ENCODE measurements at regions not wholly inside any gene's neighbourhood (a gene's known extent, or its start where the extent isn't known, plus 50 kb on each side); places are given as distances from the start of the nearest gene placed in this dataset.

DNA sequence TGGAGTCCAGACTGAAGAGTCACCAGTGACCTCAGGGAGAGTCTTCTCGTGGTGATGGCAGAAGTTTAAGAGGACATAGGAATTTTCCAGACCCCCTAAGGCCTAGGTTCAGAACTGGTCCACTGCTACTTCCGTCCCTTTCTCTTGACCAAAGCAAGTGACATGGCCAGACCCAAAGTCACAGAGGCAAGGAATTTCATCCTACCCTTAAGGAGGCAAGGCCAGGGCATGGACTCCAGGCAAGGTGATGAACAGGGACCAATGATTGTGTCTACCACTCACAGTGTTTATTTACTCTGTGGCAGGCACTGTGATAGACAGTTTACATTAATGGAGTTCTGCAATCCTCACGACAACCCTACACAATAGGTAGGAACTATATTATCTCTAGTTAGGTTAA is 265.1 kb downstream of the GLI2 start:
- DNase-seq, result no peak

DNA sequence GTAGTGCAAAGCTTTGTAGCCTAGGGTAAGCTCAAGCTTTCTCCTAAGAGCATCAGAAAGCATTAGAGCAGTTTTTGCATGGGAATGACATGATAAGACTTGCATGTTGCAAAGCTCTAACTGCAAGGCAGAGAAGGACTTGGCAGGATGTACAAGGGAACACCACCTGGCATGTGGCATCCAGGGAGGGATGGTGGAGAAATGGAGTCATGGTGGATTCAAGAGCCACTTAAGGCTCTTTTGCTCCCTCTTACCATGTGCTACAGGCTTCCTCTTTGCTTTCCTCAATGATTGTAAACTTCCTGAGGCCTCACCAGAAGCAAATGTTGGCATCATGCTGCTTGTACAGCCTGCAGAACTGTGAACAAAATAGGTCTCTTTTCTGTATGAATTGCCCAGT is 266.0 kb downstream of the GLI2 start:
- DNase-seq, result no peak

DNA sequence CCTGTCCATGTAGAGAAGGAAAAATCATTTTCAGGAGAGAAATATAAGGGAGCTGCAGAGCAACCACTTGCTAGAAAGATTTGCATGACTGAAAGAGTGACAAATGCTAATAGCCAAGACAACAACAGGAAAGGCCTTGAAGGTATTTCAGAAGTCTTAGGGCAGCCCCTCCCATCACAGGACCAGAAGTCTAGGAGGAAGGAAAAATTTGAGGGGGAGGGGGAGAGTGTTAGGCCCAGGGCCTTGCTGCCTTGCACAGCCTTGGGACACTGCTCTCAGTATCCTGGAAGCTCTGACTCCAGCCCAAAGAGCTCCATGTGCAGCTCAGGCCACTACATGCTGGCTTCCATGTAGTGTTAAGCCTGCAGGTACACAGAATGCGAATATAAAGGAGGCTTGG is 266.9 kb downstream of the GLI2 start:
- DNase-seq, result no peak

DNA sequence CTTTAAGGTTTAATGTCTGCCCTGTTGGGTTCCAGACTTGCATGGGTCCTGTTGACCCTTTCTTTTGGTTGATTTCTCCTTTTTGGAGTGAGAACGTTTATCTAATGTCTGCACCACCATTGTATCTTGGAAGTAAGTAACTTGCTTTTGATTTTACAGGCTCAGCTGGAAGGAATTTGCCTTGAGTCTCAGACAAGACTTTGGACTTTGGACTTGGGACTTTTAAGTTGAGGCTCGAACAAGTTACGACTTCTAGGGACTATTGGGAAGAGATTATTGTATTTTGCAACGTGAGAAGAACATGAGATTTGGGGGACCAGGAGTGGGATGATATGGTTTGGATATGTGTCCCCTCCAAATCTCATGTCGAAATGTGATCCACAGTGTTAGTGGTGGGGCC is 267.7 kb downstream of the GLI2 start:
- no peak for DNase-seq

GRCh38 chr2:121004359-121004758 is 268.7 kb downstream of the GLI2 start:
- DNase-seq, result no peak

- DNase-seq, result no peak
Measured at GRCh38 chr2:121004950-121005349, 269.3 kb downstream of the GLI2 start.

DNA sequence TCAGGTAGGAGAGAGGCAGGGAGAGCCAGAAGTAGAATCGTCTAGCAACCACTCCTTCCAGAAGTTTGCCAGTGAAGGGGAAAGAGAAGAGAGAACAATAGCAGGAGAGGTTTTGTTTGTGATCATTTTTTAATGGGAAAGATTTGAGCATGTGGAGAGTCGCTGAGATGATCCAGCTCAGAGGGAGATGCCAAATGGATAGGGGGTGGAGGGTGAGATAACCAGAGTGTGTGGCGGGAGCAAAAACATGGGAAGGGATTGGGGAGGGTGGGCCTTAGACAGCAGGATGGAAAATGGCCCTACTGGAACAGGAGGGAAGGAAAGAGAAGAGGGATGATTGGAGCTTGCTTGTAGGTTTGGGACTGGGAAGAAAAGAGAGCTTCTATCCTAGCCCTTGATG is 269.8 kb downstream of the GLI2 start:
- no peak for DNase-seq

- DNase-seq, result no peak
Measured at GRCh38 chr2:121006743-121007489, 271.2 kb downstream of the GLI2 start.

- no peak for DNase-seq
Measured at GRCh38 chr2:121007490-121007853, 271.8 kb downstream of the GLI2 start.

DNA sequence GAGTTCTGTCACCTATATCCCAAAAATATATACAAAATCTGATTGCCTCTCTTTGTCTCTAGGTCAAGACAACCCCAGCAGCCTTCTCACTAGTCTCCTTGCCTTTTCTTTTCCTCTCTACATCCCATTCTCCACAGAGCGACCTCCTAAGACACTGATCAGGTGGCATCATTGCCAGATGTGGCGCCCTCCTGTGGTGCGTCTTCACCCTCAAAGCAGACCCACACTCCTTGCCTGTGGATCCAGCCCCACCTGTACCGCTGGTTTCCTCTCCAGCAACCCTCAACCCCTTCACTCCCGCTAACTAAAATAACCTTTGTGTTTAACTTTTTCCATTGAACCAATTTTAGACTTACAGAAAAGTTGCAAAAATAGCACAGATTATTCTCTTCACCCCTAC is 273.3 kb downstream of the GLI2 start:
- DNase-seq, result no peak

DNA sequence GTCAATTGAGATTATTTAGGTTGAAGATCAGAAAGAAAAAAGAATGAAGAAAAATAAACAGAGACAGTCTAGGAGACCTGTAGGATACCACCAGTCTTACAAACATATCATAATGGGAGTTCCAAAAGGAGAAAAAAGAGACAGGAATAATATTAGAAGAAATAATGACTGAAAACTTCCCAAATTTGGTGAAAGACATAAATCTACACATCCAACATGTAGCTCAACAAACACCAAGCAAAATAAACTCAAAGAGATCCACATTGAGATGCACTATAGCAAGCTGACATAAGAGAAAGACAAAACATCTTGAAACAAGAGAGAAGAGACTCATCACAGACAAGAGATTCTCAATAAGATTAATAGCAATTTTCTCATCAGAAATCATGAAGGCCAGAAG is 274.0 kb downstream of the TFCP2L1 start:
- DNase-seq, result no peak

DNA sequence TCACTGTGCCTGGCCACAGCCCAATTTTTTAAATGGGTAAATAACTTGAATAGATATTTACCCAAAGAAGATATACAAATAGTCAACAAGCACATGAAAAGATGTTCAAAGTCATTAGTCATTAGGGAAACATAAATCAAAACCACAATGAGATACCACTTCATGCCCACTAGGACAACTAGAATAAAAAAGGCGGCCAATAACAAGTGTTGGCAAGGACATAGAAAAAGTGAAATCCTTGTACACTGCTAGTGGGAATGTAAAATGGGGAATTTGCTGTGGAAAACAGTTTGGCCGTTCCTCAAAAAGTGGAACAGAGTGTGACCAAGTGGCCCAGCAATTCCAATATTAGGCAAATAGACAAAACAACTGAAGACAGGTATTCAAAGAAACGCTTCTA is 270.1 kb downstream of the TFCP2L1 start:
- no peak for DNase-seq

DNA sequence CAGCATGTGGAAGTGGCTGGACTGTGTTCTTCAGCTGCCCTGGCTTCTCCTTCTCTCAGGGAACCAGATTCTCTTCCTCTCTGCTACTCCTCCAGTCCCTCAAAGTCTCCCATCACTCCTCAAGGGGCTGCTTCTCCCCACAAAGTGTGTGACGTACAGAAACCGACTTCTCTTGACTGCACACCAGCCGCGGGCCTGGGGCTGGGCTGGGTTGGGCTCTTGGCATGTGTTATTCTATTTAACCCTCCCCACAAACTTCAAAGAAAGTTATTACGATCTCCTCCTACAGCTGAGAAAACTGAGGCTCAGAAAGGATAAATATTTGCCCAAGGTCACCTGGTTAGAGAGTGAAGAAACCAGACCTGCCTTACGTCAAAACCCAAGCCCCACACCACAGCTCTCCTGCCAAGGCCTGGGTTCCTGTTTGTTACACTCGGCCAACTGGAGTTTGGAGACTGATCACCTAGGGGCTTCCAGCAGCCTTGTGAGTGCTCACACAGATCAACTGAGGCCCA is 269.0 kb downstream of the TFCP2L1 start:
- no peak for DNase-seq

DNA sequence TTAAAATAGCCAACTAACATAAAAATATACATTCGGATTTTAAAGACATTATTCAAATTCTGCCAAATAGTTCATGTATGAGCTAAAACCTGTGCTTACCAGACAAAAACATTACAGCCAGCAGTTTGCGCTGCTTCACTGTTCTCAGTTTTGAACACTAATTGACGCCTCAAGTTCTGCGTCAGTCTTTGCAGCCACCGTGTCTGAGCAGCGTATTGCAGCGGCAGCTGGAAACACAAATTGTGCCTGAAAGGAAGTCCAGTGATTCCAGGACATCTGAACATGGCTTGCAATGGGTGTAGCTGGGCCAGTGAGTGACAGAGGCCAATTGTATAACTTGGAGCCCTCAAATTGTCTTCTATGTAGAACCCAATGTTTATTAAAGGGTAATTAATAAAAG is 267.6 kb downstream of the TFCP2L1 start:
- no peak for DNase-seq

DNA sequence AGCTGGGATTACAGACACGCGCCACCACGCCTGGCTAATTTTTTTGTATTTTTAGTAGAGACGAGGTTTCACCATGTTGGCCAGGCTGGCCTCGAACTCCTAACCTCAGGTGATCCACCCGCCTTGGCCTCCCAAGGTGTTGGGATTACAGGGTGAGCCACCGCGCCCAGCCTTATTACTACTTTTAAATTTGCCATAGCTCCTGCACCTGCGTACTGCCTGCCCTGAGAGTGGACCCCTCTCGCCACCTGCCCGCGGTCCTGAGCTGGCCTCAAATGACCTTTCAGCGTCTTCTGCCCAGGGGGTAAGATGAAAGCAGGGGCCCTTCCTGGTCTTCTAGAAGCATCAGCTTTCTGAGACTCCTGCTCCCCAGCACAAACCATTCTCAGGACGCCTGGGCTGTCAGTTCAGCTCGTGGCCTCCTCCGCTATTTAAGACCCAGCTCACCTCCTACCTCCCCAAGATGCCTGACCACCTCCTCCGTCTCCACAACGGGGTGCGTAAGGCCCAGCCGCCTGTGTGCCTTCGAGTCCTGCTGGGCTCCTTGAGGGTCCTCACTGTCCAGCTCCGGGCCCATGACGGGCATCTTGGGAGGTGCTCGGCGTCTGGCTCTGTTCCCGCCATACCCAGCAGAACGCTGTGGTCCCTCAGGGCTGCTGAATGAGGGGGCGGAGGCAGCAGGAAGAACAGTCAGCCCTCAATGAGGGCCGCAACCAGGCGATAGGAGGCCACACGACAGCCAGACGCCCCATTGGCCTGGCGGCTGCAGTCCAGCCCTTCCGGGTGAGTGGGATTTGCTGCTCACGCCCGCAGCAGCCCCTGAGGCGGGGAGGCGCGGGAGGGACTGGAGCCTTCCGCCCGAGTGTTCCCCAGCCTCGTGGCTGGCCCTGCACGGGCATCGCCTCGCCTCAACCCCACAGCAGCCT is 266.6 kb downstream of the TFCP2L1 start:
- no peak for DNase-seq

DNA sequence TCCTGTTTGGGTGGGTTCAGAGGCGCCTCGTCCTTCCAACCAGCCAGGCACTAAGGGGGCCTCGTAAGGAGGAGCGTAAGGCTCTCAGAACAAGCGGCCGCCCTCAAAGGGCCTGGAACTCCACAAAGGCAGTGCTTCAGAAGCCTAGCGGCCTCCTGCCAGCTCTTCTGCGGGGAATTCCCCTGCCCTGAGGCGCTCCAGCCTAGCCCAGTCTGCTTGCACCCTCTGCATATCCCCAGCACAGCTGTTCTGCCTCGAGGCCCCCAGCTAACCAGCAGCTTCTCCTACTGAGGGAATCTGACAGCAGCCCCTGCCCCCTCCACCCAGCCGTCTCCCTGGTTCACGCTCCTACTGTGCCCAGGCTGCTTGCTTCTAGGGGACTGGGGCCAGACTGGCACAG is 265.9 kb downstream of the TFCP2L1 start:
- DNase-seq, result no peak

DNA sequence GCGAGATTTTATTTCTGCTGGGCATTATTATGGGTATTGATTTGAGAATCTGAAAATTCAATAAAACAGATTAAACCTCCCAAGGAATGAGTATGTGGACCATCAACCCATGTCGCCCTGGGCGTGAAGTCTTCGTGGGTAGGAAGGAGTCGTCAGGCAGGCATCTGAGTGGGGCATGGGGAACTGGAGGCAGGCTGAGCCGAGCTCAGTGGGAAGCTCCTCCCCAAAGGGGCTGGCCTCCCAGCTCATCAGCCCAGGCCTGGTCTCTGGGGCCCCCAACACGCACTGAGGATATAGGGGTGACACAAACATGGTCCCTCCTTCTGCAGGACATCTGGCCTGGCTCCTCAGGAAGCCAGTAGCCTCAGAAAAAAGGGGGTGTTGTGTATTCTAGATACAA is 265.2 kb downstream of the TFCP2L1 start:
- no peak for DNase-seq

DNA sequence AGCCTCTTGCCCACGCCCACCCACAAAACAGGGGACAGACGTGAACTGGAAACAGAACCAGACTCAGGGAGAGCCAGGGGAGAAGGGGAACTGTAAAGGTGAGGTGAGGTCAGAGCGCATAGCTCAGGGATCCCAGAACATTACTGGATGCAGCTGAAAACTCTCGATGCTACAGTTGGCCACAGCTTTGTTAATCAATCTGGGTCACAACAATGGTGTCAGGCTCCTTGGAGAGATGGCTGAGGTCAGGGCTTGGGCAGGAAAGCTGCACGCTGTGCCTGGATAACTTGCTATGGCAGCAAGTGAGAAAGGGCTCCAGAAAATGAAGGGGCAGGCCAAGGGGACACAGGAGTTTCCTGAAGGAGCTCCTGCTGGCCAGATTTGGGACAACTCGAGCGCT is 263.3 kb downstream of the TFCP2L1 start:
- no peak for DNase-seq

- no peak for DNase-seq
Measured at GRCh38 chr2:121028577-121028976, 256.4 kb downstream of the TFCP2L1 start.

- DNase-seq, result no peak
Measured at GRCh38 chr2:121030523-121030922, 254.5 kb downstream of the TFCP2L1 start.

DNA sequence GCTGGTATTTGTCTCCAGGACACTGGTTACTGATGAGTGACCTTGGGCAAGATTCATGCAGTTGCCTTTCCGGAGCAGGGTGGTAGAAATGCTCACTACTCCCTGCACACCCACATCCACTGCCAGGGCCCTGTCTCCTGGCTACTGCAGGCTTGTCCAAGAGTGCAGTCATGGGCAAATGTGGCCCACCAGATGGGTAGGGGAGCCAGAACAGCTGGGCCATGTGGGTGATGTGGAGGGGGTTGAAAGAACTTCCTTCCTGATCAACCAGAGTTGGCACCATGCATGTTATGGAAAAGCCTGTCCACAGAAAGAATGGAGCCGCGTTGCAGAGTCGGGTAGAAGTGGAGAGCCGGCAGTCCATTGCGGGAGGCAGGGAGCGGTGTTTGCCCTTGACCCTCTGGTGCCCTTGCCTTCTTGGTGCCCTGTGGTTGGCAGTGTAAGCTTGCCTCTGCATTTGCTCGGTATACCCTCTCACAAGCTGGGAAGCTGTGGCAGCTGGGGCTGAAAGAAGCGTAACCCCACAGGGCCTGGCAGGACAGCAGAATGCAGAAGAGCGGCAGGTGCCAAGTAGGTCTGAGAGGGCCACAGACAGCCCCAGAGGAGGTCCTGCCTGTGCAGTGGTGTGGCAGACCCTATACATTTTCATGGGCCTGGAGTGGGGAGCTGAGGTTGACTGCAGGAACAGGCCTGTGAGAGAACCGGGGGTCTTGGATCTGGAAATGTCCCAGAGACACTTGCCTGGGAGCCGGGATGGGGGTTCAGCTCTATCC is 253.2 kb downstream of the TFCP2L1 start:
- no peak for DNase-seq

GRCh38 chr2:121033461-121033996 is 251.5 kb downstream of the TFCP2L1 start:
- DNase-seq, result no peak

DNA sequence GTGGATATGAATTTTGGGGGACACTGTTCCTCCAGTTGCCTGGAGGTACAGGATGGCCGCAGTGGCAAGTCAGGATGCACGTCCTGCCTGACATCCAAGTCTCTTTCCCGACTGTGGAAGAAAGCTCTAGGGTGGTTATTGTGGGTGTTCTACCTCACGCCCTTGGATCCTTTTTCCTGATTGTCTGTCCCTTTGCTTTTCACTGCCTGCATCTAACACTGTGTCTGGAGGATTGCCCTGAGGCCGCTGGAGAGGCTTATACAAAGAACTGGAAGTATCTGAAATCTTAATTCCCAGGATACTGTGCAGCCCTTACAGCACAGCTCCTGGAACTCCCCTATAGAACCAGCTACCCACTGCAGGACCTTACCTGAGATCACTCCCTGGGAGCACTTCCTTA is 250.5 kb downstream of the TFCP2L1 start:
- DNase-seq, result no peak

Measured in activated effector memory CD4-positive, alpha-beta T cell treated with Interleukin-2 at 50 U/mL for 16 hours (primary cell).